ENCODE measurements at regions not wholly inside any gene's neighbourhood (a gene's known extent, or its start where the extent isn't known, plus 50 kb on each side); places are given as distances from the start of the nearest gene placed in this dataset.

DNA sequence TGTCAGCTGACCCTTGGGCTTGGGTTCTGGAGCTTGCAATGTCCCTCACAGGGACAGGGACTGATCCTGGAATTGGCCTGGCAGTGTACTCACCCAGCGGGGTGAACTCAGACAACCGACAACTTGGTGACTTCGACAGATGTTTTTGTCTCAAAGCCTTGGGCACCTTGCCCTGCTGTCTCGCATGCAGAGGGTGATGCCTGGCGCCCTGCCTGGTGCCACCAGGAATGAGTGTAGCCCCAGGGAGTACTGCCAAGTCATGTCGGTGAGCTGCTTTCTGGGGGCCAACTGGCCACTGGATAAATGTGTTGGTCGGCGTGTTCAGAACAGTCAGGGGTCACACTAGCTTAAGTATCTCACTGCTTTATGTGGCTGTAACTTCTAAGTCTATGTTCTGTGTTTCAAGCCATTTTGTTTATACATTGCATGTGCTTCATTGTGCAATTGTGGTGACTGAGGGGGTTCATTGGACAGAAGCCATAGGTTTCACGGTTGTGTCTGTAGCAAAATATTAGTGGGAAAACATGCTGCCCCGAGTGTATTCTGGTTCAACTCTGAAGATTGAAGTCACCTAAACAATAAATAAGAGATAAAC is 96.3 kb upstream of the TNFSF11 start:
- TF ChIP-seq SP140L (CRISPR knock-in tag; IDR thresholded peaks at IDR 0.05; ENCODE audit: borderline replicate concordance) (no peak), MTA3 (CRISPR knock-in tag; IDR thresholded peaks at IDR 0.05) (no peak), CREM (IDR thresholded peaks at IDR 0.05) (no peak), CREM (CRISPR knock-in tag; IDR thresholded peaks at IDR 0.05) (no peak), PHB2 (IDR thresholded peaks at IDR 0.05; ENCODE audit: partially characterized antibody) (no peak), POLR2A (IDR thresholded peaks at IDR 0.05; ENCODE audit: insufficient read depth in 1 of 2, low read depth in 2 of 2, low read length in 2 of 2) (no peak), EZH2 (conservative IDR thresholded peaks at IDR 0.05; ENCODE audit: low read depth, low read length) (no peak), ZBTB8A (CRISPR knock-in tag; IDR thresholded peaks at IDR 0.05; ENCODE audit: borderline replicate concordance, low read depth) (no peak)
- TF ChIP-seq, protein P1, sequence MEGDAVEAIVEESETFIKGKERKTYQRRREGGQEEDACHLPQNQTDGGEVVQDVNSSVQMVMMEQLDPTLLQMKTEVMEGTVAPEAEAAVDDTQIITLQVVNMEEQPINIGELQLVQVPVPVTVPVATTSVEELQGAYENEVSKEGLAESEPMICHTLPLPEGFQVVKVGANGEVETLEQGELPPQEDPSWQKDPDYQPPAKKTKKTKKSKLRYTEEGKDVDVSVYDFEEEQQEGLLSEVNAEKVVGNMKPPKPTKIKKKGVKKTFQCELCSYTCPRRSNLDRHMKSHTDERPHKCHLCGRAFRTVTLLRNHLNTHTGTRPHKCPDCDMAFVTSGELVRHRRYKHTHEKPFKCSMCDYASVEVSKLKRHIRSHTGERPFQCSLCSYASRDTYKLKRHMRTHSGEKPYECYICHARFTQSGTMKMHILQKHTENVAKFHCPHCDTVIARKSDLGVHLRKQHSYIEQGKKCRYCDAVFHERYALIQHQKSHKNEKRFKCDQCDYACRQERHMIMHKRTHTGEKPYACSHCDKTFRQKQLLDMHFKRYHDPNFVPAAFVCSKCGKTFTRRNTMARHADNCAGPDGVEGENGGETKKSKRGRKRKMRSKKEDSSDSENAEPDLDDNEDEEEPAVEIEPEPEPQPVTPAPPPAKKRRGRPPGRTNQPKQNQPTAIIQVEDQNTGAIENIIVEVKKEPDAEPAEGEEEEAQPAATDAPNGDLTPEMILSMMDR (CRISPR knock-in tag; IDR thresholded peaks at IDR 0.05) = no peak
- TF ChIP-seq, protein P2, sequence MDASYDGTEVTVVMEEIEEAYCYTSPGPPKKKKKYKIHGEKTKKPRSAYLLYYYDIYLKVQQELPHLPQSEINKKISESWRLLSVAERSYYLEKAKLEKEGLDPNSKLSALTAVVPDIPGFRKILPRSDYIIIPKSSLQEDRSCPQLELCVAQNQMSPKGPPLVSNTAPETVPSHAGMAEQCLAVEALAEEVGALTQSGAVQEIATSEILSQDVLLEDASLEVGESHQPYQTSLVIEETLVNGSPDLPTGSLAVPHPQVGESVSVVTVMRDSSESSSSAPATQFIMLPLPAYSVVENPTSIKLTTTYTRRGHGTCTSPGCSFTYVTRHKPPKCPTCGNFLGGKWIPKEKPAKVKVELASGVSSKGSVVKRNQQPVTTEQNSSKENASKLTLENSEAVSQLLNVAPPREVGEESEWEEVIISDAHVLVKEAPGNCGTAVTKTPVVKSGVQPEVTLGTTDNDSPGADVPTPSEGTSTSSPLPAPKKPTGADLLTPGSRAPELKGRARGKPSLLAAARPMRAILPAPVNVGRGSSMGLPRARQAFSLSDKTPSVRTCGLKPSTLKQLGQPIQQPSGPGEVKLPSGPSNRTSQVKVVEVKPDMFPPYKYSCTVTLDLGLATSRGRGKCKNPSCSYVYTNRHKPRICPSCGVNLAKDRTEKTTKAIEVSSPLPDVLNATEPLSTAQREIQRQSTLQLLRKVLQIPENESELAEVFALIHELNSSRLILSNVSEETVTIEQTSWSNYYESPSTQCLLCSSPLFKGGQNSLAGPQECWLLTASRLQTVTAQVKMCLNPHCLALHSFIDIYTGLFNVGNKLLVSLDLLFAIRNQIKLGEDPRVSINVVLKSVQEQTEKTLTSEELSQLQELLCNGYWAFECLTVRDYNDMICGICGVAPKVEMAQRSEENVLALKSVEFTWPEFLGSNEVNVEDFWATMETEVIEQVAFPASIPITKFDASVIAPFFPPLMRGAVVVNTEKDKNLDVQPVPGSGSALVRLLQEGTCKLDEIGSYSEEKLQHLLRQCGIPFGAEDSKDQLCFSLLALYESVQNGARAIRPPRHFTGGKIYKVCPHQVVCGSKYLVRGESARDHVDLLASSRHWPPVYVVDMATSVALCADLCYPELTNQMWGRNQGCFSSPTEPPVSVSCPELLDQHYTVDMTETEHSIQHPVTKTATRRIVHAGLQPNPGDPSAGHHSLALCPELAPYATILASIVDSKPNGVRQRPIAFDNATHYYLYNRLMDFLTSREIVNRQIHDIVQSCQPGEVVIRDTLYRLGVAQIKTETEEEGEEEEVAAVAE (CRISPR knock-in tag; IDR thresholded peaks at IDR 0.05; ENCODE audit: borderline replicate concordance) = no peak

Measured in HepG2 (cell line).